GM18861 (cell line): ENCODE measurements at regions not wholly inside any gene's neighbourhood (a gene's known extent, or its start where the extent isn't known, plus 50 kb on each side); places are given as distances from the start of the nearest gene placed in this dataset.

Source experiments
- ATAC-seq: cut with Tn5 transposase; IDR thresholded peaks from one replicate; pipeline ENCODE4 v1.9.1; 2021; ENCODE audit not compliant: unreplicated experiment

DNA sequence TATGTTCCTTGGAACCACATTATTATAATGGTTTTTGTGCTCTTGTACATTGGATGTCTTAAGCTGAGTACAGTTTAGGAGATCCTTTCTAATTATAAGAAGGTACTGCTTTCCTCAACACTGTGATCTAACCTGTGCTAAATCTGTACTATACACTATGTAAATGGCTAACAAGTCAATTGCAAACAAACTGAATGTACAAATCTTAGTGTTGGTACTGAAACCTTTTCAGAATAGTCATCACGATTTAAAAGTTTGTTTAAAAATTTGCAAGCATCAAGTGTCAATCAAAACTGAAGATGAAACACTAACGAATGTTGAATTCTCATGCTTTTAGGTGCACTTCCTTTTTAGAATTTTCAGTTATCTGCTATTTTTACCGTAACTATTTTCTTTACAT, 2090.4 kb upstream of the TENM3 start:
- ATAC-seq, result no peak

DNA sequence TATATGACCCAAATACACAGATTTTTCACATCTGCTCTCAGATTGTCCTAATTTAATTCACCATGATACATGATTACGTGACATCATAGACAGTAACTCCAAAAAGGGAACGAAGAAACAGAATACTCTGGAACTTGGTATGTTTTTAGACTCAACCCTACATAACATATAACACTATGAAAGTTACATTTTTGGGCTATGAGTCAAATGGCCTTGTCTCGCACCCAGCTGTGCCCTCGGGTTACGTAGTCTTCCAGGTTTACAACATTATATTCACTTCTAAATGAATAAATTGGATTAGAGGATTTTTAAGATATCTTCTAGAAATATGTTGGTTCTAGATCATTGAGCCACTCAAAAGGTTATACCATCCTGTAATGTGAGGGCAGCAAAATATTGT, 2089.6 kb upstream of the TENM3 start:
- ATAC-seq, result no peak

DNA sequence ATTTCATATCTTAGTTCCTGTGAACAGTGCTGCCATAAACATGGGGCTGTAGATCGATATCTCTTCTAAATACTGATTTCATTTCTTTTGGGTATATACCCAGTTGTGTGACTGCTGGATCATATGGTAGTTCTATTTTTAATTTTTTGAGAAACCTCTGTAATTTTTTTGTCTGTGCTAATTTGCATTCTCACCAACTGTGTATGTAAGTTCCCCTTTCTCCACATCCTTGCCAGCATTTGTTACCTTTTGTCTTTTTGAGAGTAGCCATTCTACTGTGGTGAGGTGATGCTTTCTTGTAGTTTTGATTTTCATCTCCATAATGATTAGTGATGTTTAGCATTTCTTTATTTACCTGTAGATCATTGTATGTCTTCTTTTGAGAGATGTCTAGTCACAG, 2086.5 kb upstream of the TENM3 start:
- ATAC-seq, result no peak

DNA sequence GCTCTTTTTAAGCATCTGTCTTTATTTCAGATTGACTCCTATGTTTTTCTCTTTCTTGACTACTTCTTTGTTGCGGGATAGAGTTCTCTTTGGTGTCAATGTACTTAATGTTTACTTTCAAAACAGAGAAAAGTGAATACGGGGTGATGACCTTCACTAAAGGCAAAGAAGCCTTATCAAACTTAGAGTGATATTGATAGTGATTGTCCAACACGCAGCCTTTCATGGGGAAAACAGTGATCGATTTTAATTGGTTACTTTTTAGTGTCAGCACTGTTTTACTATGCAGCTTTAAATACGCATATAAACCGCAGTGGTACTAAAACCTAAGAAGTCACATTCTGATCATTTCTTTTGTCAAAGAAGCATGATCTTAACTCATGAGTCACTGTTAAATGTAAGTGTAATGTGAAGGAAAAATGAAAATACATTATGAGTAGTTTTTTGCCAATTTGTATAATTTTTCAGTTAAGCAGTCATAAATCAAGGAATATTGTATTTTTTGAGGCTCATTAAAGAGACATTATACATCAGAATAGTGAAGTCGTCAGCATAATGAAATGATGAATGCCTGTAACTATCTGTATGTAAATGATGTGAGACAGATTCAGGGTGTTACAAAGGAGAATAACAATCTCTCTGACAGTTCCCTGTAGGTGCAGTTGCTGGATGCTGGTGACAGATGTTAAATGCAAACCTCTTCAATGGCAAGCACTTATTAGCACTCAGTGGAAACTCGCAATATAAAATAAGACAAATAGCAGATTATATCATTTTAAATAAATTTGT, 2082.8 kb upstream of the TENM3 start:
- ATAC-seq, result no peak

DNA sequence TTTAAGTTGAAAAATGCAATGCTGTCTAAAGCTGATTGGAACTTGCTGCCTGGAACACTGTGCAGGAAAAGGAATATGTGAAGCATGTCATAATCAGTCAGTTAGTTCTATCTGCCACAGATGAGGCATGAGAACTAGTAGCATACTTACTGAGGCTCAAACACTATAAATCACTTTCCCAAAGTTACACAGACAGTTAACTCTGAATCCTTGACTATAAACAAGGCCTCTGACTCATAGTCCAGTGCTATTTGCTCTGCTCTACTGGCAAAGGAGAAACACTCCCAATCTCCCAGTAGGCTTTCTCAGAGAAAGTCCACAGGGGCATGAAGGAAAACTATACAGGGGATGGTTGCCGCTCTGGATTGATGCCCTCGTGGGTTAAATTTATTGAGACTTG, 2078.4 kb upstream of the TENM3 start:
- ATAC-seq, result no peak

DNA sequence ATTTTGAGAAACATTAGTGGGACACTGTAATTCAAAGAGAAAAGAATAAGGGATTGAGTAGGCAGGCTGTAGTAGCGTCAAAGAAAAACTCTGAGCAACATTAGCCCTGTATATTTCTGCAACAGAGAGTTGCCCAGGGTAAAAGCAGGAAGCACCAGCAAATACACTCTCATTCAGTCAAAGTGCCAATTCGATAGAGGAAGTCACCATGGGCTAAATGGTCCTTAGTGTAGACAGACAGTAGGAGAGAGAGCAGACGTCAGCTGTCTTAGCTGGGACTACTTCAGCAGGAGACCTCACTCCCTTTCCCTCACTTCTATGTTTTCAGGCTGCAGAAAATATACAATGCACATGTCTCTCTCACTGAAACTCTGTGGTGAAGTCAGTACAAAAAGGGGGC, 2073.8 kb upstream of the TENM3 start:
- no peak for ATAC-seq

DNA sequence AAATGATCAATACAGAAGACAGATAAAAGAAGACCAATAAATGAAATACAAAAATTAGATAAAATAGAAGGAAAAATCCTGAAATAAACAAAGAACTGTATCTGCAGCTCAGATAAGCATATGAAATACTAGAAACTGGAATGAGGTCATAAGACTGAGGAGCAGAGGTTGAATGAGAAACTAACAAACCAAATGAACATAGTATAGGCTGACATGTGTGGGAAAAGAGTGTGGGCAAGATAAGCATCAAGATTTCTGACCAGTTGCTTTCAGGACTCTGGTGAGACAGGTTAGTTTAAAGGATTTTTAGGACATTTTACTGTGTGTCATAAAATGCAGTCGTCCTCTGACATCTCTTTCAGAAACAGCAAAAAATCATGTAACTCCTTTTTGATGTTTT, 2073.2 kb upstream of the TENM3 start:
- ATAC-seq, result no peak

DNA sequence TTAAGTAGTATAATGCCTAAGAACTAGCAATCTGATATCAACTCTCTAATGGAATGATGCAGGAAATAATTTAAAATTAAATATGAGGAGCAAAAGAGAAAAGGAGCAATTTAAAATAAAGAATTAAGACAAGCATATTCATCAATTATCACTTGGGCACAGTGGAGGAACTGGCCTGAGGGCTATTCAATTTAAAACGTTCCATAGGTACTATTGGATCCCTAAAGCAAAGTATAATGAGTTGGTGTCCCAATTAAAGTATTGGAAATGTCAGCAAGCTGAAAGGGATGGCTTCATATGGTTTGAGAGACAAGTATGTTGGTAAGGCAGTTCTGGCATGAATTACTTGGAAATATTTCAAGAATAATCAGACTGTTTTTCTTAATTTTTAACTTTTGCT, 2064.1 kb upstream of the TENM3 start:
- ATAC-seq, result no peak

DNA sequence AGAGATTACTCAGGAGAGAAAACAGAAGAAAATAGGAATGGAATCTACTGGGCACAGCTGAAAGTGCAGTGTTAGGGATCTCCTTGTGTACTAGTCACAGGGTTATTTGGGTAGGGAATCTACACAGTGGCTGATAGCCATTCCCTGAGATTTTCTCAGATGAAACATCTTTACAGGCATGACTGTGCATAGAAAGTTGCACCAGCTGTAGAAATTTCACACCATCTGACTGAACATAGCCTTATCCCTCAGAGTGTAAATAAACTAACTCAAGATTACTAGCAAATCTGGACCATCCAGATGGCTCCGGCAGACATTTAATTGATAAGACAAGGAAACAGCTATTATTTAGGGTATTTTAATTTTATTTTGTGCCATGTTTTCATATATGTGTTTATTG, 2053.5 kb upstream of the TENM3 start:
- no peak for ATAC-seq

DNA sequence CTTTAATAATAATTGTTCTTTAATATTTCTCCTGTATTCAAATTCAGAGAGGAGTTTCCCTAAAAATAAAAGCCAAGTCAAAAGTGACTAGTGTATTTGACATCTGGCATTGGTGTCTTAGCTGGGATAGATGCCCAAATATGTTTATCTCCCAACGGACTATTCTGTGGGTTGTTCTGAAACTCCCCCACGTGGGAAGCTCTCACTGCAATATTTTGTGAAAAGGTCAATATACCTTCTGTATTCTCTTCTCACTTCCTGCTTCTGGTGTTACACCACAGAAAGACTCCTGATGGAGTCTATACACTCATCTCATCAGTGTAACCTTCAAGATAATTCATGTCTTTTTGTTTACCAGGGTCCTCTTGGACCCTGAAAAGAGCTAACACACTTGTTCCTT, 2052.8 kb upstream of the TENM3 start:
- peak; percentile 44 for ATAC-seq

DNA sequence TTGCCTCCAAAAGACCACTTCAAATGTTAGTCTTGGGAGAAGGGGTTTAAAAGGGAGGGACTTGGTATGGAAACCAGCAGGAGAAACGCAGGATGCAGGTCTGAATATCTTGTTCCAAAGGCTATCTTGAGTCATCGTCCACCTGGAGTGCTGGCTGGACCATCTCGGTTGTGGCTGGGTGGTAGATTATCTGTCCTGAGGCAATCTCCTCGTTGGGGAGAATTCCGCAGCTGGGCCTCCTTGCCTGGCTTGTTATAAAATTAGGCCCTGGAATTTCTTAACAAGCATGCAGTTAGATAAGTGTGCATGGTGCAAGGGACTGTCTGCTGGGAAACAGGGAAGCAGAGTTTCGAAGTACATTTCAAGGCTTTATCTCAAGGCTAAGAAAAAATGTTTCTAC, 2045.7 kb upstream of the TENM3 start:
- ATAC-seq, result no peak

DNA sequence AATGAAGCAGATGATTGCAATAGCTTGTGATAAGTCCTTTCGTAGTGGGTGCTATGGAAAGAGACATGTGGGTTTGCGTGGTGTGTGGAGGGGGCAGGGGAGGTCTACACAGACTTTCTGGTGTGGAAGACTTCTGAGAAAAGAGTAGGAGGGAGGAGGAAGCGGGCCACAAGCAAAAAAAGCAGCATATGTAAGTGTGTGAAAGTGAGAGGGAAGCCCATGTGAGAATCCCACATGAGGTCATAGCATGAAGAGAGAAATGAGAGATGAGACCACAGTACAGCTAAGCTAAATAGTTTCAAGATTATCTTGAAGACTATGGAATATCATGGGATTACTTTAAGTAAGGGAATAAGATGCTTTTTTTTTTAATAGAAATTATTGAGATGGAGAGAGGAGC, 2039.9 kb upstream of the TENM3 start:
- ATAC-seq, result no peak

DNA sequence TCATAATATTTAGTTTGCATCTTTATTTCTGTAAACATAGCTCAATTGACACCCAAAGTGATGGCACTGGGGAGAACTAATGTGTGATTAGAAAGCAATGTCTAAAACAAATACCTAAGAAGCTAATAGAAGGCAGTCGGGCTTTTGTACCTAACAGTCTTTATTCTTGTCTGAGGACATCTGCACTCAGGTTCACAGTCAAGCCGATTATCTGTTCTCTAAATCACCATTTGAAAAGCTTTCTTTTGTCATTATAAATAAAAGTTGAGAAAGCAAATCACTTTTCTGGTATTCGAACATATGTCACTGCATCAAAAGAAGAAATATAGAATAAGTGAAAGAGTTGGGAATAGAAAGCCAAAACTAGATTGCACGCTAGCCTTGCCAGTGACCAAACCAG, 2037.9 kb upstream of the TENM3 start:
- no peak for ATAC-seq

DNA sequence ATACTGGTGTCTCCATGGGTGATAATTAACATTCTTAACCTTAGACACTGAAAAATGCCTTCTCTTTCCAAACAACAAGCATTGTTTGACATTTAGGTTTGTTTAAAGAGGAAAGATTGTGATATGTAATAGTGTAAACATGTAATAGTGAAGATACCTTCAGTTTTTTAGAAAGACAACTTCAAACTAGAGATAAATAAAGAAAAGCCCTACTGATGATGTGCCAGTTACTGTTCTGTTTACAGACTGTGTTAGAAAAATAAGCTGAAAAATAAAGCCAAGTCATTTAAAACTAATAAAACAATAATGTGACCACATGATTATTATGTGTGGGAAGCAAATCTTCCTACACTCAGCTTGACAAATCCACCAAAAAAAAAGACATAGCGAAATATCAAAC, 2035.3 kb upstream of the TENM3 start:
- no peak for ATAC-seq

DNA sequence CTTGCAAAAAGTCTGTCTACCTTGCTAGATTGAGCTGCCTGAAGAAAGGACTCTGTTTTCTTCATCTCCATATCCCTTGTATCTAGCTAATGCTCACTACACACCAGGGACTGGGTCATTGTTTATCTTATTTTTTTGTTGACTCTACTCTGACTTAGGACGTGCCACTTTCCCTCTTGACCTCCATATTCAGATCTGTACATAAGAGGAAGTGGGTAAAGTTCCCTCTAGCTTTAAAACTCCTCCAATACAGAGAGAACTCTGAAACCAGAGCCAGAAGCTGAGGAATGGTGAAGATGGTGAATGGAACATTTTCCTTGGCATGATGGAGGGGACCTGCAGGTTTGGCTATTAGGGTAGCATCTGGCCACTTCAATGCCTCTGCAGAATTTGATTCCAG, 2026.1 kb upstream of the TENM3 start:
- no peak for ATAC-seq

DNA sequence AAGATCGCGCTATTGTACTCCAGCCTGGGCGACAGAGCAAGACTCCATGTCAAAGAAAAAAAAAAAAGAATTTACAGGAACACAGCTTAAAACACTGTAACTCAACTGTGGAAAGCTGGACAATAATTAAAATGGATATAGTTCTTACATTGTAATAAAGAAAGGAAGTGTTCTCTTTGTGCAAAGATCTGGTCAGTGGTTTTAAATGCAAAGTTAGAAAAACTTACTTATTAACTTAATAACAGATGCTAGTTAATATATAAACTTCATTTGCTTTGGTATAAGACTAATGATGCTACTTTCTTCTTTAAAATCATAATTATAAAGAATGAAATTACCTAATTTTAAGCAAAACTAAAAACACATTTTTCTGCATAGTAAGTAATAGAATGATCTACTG, 2024.1 kb upstream of the TENM3 start:
- no peak for ATAC-seq

DNA sequence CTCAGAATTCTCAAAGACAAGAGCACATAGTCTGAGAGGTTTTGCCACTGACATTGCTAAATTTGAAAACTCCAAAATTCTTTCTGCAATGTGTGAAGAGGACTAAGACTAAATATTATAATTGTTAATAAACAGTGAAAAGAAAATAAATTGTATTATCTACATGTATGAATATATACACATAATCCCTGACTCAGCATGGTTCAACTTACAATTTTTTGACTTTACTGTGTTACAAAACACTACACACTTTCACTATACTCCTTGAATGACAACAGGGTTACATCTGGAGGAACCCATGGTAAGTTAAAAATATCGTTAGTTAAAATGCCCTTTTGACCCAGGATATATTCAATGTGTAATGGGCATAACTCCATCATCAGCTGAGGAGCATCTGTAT, 2017.2 kb upstream of the TENM3 start:
- no peak for ATAC-seq

DNA sequence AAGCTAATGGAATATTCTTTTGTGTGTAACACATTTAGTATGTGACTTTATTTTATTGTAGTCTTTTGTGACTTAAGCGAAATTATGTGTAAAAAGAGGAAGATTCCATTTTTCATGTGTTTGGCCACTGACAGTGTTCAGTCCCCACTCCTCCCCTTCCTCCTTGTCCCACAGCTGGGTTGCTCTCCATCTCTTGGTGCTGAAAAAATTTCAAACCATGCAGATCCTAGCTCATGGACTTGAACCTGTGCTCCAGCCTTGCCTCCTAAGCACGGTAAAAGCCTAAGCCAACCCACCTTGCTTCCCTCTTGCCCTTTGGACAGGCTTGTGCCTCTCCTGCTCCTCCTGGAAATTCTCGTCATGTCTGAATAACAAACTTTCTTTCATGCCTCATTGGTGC, 2008.5 kb upstream of the TENM3 start:
- no peak for ATAC-seq

DNA sequence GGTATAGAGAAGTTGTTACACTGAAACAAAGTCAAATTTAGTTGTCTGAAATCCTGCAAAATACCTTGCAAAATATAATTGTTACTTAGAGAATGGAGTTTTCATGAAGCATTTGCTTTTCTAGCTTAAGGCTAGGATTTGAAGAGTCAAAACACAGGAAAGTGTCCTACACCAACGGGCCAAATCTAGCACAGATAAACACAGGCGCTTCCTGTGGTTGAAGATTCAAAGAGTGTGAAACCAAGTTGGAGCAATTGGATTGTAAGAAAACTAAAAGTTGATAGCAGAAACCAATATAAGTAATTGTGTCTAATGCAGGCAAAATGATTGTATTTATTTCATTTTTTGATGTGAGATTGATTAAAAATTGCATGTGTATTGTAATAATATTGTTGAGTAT, 2002.5 kb upstream of the TENM3 start:
- no peak for ATAC-seq

DNA sequence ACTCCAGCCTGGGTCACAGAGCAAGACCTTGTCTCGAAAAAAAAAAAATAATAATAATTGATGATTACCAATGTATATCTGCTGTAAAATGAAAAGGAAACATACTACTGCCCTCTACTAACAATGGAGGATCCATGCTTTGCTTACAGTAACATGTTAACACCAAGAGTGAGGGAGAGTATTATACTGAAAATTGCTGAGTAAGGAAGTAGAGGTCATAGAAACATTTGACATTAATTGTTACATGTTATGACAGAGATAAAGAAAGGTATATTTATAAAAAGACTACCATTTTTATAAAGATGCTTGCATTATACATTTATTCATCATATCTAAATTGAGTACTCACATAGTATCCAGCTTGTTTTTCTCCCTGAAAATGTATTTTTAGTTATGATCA, 1989.8 kb upstream of the TENM3 start:
- no peak for ATAC-seq

DNA sequence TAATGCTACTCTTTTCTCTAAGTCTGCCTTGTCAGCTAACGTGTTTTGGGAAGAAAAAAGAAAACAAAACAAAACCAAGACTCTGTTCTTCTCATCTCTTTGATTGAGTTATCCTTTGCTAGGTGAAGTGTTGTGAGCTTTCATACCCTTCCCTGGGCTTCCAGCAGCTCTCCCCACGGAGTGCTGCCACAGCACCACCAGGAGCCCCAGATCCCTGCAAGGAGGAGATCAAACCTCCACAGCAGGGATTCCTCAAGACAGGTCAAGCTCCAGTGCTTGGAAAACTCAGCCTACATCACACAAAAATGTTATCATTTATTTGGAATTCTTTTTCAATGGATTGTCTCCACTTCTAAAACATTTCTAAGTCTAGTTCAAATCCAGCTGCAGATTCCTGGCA, 1981.9 kb upstream of the TENM3 start:
- no peak for ATAC-seq

DNA sequence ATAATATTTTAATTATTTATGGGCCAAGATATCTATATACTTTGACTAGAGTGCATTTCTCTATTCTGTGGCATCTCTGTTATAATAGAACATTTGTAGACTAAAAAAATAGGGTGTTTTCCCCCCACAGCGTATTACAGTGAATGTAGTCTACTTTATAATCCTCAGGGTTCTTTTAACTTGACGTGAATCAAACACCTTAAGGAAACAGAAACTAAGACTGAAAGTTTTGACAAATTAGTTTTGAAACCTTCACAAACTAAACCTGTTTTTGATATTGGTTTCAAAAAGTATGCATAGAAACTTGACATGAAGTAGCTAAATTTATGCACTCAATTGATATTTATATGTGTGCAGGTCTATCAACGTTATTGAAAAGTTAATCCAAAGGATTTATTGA, 1963.1 kb upstream of the TENM3 start:
- ATAC-seq, result peak; percentile 62

DNA sequence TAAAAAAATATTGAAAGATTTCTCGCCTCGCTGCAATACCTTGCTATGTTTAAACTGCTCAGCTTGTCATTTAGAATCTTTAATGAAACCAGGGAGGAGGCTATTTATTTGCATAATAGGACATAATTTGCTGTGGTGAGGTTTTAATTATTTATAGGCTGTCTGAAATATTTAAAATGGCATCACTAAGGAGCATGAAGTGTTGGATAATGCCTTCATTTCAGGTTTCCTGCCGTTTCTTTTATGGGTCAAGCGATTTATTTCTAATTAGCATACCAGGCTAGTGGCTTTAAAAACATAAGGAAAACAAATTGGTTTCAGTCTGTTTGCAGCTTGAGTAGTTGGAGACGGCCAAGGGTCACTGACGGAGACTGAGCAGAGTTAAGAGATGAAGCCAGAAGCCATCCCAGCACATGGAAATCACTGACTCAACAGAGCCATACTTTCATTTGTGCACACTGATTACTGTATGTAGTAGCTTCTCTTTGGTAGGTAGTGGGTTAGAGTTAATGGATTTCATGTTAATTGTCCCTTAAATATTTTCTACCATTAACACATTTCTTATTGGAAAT, 1962.4 kb upstream of the TENM3 start:
- no peak for ATAC-seq
